ENCODE measurements at regions not wholly inside any gene's neighbourhood (a gene's known extent, or its start where the extent isn't known, plus 50 kb on each side); places are given as distances from the start of the nearest gene placed in this dataset.

DNA sequence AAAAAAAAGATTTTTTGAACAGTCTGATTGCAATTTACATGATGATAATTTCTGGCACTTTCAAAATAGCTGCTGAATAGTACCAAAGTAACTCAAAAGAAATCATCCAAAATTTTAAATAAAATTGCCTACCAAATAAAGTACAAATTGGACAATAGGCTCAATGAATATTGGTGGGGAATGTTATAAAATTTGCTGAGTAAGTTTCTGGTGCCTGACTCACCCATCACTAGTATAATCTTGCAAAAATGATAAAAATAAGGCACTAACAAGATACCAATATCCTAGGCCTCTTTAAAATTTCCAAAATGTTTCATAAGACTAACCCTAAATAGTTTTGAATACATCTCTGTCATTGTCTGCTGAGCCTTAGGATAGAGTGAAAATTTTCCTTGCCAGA is 145.3 kb upstream of the LRFN5 start:
- Mint-ChIP-seq H3K9me3 (no peaks in the 10 kb centered on the region), H3K4me3 (no peak overlapping the region), H3K4me1 (no peaks in the 10 kb centered on the region), H3K27me3 (ENCODE audit: low read depth in 3 of 3) (peaks cover 0 to 1% (median 0%) of the 10 kb centered on the region in 3 donors), H3K36me3 (no peaks in the 10 kb centered on the region), H3K27ac (no peak overlapping the region)
- Histone ChIP-seq H3K27me3 (ENCODE audit: control insufficient read depth in 2 of 2, insufficient read depth in 2 of 2, low read length in 2 of 2) (no peaks in the 10 kb centered on the region), H3K4me1 (ENCODE audit: control insufficient read depth in 1 of 2, insufficient read depth in 2 of 2, low read length in 2 of 2) (no peaks in the 10 kb centered on the region), H3K36me3 (replicated peaks in 1 of 2; ENCODE audit: control insufficient read depth in 1 of 2, insufficient read depth in 2 of 2, low read length in 2 of 2) (no peaks in the 10 kb centered on the region), H3K4me2 (replicated peaks; ENCODE audit: extremely low read depth, low read length, poor library complexity, severe bottlenecking) (no peak overlapping the region), H3K9ac (ENCODE audit: insufficient read depth, low read length, poor library complexity, severe bottlenecking) (no peak overlapping the region), H3K9me3 (replicated peaks in 1 of 2; ENCODE audit: control insufficient read depth in 1 of 2, insufficient read depth in 1 of 2, low read length in 2 of 2) (no peaks in the 10 kb centered on the region), H3K4me3 (replicated peaks in 1 of 3; ENCODE audit: low read depth in 2 of 3, low read length in 3 of 3) (no peak overlapping the region), H3K27ac (ENCODE audit: low read depth in 1 of 2, low read length in 2 of 2) (no peak overlapping the region), H3K79me2 (ENCODE audit: insufficient read depth, low read length) (no peaks in the 10 kb centered on the region), H4K20me1 (ENCODE audit: insufficient read depth, low read length) (no peaks in the 10 kb centered on the region), H2AFZ (ENCODE audit: insufficient read depth, low read depth, low read length, poor library complexity, severe bottlenecking) (no peak overlapping the region)
- TF ChIP-seq, protein P1, sequence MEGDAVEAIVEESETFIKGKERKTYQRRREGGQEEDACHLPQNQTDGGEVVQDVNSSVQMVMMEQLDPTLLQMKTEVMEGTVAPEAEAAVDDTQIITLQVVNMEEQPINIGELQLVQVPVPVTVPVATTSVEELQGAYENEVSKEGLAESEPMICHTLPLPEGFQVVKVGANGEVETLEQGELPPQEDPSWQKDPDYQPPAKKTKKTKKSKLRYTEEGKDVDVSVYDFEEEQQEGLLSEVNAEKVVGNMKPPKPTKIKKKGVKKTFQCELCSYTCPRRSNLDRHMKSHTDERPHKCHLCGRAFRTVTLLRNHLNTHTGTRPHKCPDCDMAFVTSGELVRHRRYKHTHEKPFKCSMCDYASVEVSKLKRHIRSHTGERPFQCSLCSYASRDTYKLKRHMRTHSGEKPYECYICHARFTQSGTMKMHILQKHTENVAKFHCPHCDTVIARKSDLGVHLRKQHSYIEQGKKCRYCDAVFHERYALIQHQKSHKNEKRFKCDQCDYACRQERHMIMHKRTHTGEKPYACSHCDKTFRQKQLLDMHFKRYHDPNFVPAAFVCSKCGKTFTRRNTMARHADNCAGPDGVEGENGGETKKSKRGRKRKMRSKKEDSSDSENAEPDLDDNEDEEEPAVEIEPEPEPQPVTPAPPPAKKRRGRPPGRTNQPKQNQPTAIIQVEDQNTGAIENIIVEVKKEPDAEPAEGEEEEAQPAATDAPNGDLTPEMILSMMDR (IDR thresholded peaks at IDR 0.05): no peak
- DNase-seq: no peak
- intact Hi-C loops (cut with micrococcal nuclease): no loop called here

DNA sequence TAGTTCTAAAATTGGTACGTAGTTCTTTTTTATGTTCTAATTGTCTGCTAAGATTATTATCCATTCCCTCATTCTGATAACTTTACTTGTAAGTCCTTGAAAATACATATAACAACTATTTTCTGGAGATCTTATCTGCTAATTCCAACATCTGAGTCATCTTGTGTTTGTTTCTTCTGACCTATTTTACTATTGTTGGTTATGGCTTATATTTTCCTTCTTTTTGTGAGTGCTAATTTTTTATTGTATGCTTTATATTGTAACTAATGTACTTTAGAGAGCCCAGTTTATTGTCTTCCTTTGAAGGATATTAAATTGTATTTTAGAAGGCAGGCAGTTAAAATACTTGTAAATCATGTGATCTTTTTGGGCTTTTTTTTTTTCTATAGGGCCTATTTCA is 149.3 kb upstream of the LRFN5 start:
- H3K4me3 Mint-ChIP-seq: no peak overlapping the region
- Histone ChIP-seq H2AFZ (ENCODE audit: insufficient read depth, low read depth, low read length, poor library complexity, severe bottlenecking) (no peak overlapping the region), H3K27ac (ENCODE audit: low read depth in 1 of 2, low read length in 2 of 2) (no peak overlapping the region), H3K9me3 (replicated peaks in 1 of 2; ENCODE audit: control insufficient read depth in 1 of 2, insufficient read depth in 1 of 2, low read length in 2 of 2) (no peaks in the 10 kb centered on the region), H3K9ac (ENCODE audit: insufficient read depth, low read length, poor library complexity, severe bottlenecking) (no peak overlapping the region), H3K4me3 (replicated peaks in 1 of 3; ENCODE audit: low read depth in 2 of 3, low read length in 3 of 3) (no peak overlapping the region), H3K36me3 (replicated peaks in 1 of 2; ENCODE audit: control insufficient read depth in 1 of 2, insufficient read depth in 2 of 2, low read length in 2 of 2) (no peaks in the 10 kb centered on the region), H3K4me1 (ENCODE audit: control insufficient read depth in 1 of 2, insufficient read depth in 2 of 2, low read length in 2 of 2) (no peaks in the 10 kb centered on the region), H3K27me3 (ENCODE audit: control insufficient read depth in 2 of 2, insufficient read depth in 2 of 2, low read length in 2 of 2) (no peaks in the 10 kb centered on the region), H4K20me1 (ENCODE audit: insufficient read depth, low read length) (no peaks in the 10 kb centered on the region), H3K4me2 (replicated peaks; ENCODE audit: extremely low read depth, low read length, poor library complexity, severe bottlenecking) (no peak overlapping the region), H3K79me2 (ENCODE audit: insufficient read depth, low read length) (no peaks in the 10 kb centered on the region)
- intact Hi-C loops (cut with micrococcal nuclease): no loop called here
- TF ChIP-seq, protein P1 (IDR thresholded peaks at IDR 0.05): no peak
- H3K27ac Mint-ChIP-seq: no peak overlapping the region
- H3K4me1 Mint-ChIP-seq: no peaks in the 10 kb centered on the region
- H3K27me3 Mint-ChIP-seq (ENCODE audit: low read depth in 3 of 3): no peaks in the 10 kb centered on the region
- H3K36me3 Mint-ChIP-seq: no peaks in the 10 kb centered on the region
- no CpG with 5 or more reads among the region's 1 CpG for WGBS (ENCODE audit: insufficient coverage)
- no peaks in the 10 kb centered on the region for H3K9me3 Mint-ChIP-seq
- no peak for DNase-seq
